GM12874 (cell line): ENCODE measurements at regions not wholly inside any gene's neighbourhood (a gene's known extent, or its start where the extent isn't known, plus 50 kb on each side); places are given as distances from the start of the nearest gene placed in this dataset.

ENCODE experiments used
- CTCF ChIP-seq: IDR thresholded peaks from 2 replicates; pipeline ENCODE4 v1.5.1; 2011; ENCODE audit warnings: low read depth, mild to moderate bottlenecking, control low read depth, low read length, moderate library complexity; ENCODE audit not compliant: insufficient read depth

DNA sequence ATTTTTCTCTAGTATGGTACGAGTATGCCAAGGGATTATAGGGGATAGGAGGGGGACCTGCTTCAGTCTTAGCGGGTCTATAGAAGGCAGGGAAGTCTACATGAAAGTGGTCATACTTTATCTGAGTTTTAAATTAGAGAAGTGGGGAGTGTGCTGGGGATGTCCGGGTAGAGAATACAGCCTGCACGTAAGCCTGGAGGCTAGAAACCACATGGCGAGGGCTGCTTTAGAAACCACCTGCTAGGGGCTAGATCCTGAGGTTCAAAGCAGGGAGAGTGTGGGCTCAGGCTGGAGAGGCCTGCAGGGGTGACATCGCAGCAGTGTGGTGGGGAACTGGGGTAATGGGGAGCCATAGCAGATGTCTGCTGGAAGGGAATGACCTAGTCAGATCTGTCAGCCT lies 85.2 kb downstream of the VEGFA start:
- TF ChIP-seq CTCF, result no peak

GRCh38 chr6:43853066-43853650 lies 83.1 kb downstream of the VEGFA start:
- no peak for TF ChIP-seq CTCF

DNA sequence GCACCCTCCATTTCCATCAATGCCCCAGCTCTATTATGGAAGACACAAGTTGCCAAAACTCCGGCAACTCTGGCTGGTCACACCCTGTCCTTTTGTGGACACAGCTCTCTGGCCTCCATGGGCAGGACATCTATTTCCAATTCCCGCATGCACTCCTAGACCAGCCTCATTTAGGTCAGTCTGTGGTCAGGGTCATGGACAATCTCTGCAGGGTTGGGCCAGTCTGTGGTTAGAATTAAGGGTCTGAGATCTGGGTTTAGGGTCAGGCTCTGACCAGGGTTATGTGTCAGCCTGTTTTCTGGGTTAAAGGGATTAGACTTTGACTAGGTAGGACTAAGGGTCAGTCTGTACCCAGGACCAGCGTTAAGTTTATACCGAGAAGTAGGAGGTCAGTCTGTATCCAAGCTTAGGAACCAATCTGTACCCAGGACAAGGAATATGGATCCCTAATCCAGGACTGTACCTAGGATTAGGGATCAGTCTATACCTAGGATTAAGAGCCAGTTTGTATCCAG lies 82.4 kb downstream of the VEGFA start:
- TF ChIP-seq CTCF, result no peak

- no peak for TF ChIP-seq CTCF
Measured at GRCh38 chr6:43851204-43851865, 81.3 kb downstream of the VEGFA start.

GRCh38 chr6:43850314-43851203 lies 80.5 kb downstream of the VEGFA start:
- no peak for TF ChIP-seq CTCF

GRCh38 chr6:43849844-43850243 lies 79.8 kb downstream of the VEGFA start:
- no peak for TF ChIP-seq CTCF

DNA sequence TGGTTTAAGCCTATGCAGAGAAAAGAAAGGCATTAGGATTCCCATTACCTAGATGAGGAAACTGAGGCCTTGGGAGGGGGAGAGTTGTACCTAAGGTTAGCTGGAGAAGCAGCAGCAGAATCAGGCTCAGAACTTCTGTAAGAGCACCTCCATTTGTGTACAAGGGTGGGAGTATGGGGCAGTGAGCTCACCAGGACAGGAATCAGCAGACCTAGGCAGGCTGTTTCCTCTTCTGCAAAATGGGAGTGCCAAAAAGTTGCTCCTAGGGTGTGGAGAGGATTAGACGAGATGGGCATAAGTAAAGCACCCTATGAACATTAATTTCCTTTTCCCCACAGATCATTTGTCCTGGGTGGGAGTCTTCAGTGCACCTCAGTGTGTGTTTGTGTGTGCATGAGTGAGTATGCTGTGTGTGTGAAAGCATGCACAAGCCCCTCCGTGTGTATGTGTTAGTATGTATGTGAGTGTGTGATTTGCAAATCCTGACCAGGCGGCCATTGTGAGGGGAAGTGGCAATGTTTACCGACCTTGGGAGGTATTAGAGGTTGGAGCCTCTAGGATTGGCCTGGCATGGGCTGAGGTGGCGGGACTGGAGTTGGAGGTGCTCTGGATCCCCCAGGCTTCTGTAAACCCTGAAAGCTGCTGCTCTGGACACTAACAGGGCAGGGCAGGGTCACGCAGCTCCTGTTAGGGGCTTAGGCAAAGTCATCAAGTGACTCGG lies 78.8 kb downstream of the VEGFA start:
- TF ChIP-seq CTCF, result no peak
